ENCODE measurements at regions not wholly inside any gene's neighbourhood (a gene's known extent, or its start where the extent isn't known, plus 50 kb on each side); places are given as distances from the start of the nearest gene placed in this dataset.

DNA sequence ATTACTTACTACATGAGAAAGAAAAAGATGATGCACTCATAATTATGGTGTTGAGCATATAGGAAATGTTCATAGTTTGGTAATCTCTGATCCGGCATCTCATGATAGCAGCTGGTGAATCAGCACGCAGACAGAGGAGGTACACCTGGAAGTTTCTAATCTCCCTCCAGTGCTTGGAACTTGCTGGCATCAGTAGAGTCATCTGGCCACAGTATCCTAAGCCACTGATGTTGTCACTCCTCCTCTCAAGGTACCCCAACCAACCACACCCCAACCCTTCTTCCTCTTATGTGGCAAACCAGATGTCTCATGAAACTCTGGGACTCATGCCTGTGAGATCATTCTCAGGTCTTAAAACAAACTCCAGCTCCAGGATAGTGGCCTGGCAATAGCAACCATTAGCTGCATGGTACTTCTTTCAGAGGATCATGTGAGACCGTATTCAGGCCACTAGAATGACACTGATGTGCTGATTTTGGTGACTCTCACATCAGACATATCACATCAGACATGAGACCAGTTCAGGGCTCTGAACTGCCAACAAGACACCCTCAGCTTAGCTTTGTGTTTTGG lies 143.0 kb downstream of the RASSF9 start:
- TF ChIP-seq CTCF (IDR thresholded peaks at IDR 0.05; ENCODE audit: low read length), result no peak
- TF ChIP-seq EZH2 (optimal IDR thresholded peaks at IDR 0.05; ENCODE audit: low read depth, low read length), result no peak
